Liver (tissue), 2 donors: ENCODE measurements at regions not wholly inside any gene's neighbourhood (a gene's known extent, or its start where the extent isn't known, plus 50 kb on each side); places are given as distances from the start of the nearest gene placed in this dataset.

Experiments used
- CTCF ChIP-seq: fragments of 150-350 bp; IDR thresholded peaks from 2 replicates; pipeline ENCODE4 v1.5.1; 2017; ENCODE audit warnings: improper control_type of control experiment, low read depth, low read length; ENCODE audit not compliant: missing input control
- TF ChIP-seq, protein P1 (sequence below): IDR thresholded peaks from 2 replicates; pipeline ENCODE4 v1.6.1; 2016; ENCODE audit warnings: antibody characterized with exemption, mild to moderate bottlenecking
- donor health status: healthy.

DNA sequence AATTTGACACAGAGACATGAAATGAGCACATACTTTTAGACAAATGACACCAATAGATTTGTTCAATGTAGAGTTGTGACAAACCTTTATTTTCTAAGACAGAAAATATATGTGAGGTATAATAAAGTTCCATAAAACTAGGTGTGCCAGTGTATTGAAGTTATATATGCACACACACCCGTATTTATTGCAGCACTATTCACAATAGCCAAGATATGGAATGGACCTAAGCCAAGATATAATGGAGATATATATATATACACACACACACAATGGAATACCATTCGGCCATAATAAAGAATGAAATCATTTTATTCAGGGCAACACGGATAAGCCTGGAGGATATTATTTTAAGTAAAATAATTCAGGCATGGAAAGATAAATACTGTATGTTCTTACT is 1013.5 kb downstream of the KCNT2 start:
- TF ChIP-seq CTCF, result no peak
- TF ChIP-seq, protein P1, sequence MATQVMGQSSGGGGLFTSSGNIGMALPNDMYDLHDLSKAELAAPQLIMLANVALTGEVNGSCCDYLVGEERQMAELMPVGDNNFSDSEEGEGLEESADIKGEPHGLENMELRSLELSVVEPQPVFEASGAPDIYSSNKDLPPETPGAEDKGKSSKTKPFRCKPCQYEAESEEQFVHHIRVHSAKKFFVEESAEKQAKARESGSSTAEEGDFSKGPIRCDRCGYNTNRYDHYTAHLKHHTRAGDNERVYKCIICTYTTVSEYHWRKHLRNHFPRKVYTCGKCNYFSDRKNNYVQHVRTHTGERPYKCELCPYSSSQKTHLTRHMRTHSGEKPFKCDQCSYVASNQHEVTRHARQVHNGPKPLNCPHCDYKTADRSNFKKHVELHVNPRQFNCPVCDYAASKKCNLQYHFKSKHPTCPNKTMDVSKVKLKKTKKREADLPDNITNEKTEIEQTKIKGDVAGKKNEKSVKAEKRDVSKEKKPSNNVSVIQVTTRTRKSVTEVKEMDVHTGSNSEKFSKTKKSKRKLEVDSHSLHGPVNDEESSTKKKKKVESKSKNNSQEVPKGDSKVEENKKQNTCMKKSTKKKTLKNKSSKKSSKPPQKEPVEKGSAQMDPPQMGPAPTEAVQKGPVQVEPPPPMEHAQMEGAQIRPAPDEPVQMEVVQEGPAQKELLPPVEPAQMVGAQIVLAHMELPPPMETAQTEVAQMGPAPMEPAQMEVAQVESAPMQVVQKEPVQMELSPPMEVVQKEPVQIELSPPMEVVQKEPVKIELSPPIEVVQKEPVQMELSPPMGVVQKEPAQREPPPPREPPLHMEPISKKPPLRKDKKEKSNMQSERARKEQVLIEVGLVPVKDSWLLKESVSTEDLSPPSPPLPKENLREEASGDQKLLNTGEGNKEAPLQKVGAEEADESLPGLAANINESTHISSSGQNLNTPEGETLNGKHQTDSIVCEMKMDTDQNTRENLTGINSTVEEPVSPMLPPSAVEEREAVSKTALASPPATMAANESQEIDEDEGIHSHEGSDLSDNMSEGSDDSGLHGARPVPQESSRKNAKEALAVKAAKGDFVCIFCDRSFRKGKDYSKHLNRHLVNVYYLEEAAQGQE, result no peak
